ENCODE measurements at regions not wholly inside any gene's neighbourhood (a gene's known extent, or its start where the extent isn't known, plus 50 kb on each side); places are given as distances from the start of the nearest gene placed in this dataset.
"Not testable (repeated sequence)": the region's sequence is repeated elsewhere in the genome, so short reads cannot be mapped to it uniquely, and the experiment has no call there.

GRCh38 chr2:16184341-16184890 lies 244.1 kb downstream of the MYCN start:
- Histone ChIP-seq H3K36me3 (ENCODE audit: low read depth, missing control alignments) (no peaks in the 10 kb centered on the region), H3K9me3 (no peaks in the 10 kb centered on the region), H3K4me1 (no peaks in the 10 kb centered on the region), H3K4me3 (no peak overlapping the region), H3K27me3 (no peaks in the 10 kb centered on the region), H3K27ac (no peak overlapping the region)
- TF ChIP-seq CTCF (IDR thresholded peaks at IDR 0.05), result no peak
- TF ChIP-seq POLR2A (IDR thresholded peaks at IDR 0.05), result no peak
- intact Hi-C loops (cut with DNase I; ENCODE audit: low total_unique reads), result no loop called here
- WGBS, 2 donors, result 67 to 72% methylated on average over 4 of the region's 4 CpGs
- no peak for DNase-seq

- no peak for DNase-seq
- WGBS, 2 donors, result 90 to 93% methylated on average over 3 of the region's 3 CpGs
- H3K4me1 ChIP-seq, result no peaks in the 10 kb centered on the region
- no peaks in the 10 kb centered on the region for H3K27me3 ChIP-seq
- intact Hi-C loops (cut with DNase I; ENCODE audit: low total_unique reads), result no loop called here
- no peaks in the 10 kb centered on the region for H3K9me3 ChIP-seq
- TF ChIP-seq CTCF (IDR thresholded peaks at IDR 0.05) (no peak), POLR2A (IDR thresholded peaks at IDR 0.05) (no peak)
- no peak overlapping the region for H3K4me3 ChIP-seq
- no peaks in the 10 kb centered on the region for H3K36me3 ChIP-seq (ENCODE audit: low read depth, missing control alignments)
- no peak overlapping the region for H3K27ac ChIP-seq
Observed at GRCh38 chr2:16183345-16183744, 243.0 kb downstream of the MYCN start.

GRCh38 chr2:16182841-16183240 lies 242.5 kb downstream of the MYCN start:
- no peaks in the 10 kb centered on the region for H3K36me3 ChIP-seq (ENCODE audit: low read depth, missing control alignments)
- no peak overlapping the region for H3K27ac ChIP-seq
- no peak for TF ChIP-seq CTCF (IDR thresholded peaks at IDR 0.05)
- no peak for TF ChIP-seq POLR2A (IDR thresholded peaks at IDR 0.05)
- H3K27me3 ChIP-seq, result no peaks in the 10 kb centered on the region
- H3K9me3 ChIP-seq, result no peaks in the 10 kb centered on the region
- H3K4me1 ChIP-seq, result no peaks in the 10 kb centered on the region
- intact Hi-C loops (cut with DNase I; ENCODE audit: low total_unique reads), result no loop called here
- DNase-seq, result no peak
- no peak overlapping the region for H3K4me3 ChIP-seq

GRCh38 chr2:16182311-16182815 lies 242.0 kb downstream of the MYCN start:
- intact Hi-C loops (cut with DNase I; ENCODE audit: low total_unique reads); H3K9me3 ChIP-seq; H3K27me3 ChIP-seq; H3K4me1 ChIP-seq; H3K27ac ChIP-seq; H3K36me3 ChIP-seq (ENCODE audit: low read depth, missing control alignments); H3K4me3 ChIP-seq; DNase-seq: not testable (repeated sequence)
- 91 to 95% methylated on average over 2 of the region's 2 CpGs for WGBS, 2 donors

GRCh38 chr2:16181741-16182090 lies 241.4 kb downstream of the MYCN start:
- Histone ChIP-seq H3K9me3 (no peaks in the 10 kb centered on the region), H3K27ac (no peak overlapping the region), H3K36me3 (ENCODE audit: low read depth, missing control alignments) (no peaks in the 10 kb centered on the region), H3K4me1 (no peaks in the 10 kb centered on the region), H3K4me3 (no peak overlapping the region), H3K27me3 (no peaks in the 10 kb centered on the region)
- no peak for DNase-seq
- 94 to 95% methylated on average over 8 of the region's 8 CpGs for WGBS, 2 donors
- TF ChIP-seq CTCF (IDR thresholded peaks at IDR 0.05), result no peak
- TF ChIP-seq POLR2A (IDR thresholded peaks at IDR 0.05), result no peak
- intact Hi-C loops (cut with DNase I; ENCODE audit: low total_unique reads), result no loop called here
